GM23248 (cell line): ENCODE measurements at regions not wholly inside any gene's neighbourhood (a gene's known extent, or its start where the extent isn't known, plus 50 kb on each side); places are given as distances from the start of the nearest gene placed in this dataset.

Source experiments
- EZH2 ChIP-seq: fragments of 200-600 bp; sonication (generic); IDR thresholded peaks from 2 replicates; pipeline ENCODE4 v1.6.1; 2018; ENCODE audit warnings: antibody characterized with exemption, mild to moderate bottlenecking; ENCODE audit not compliant: insufficient read depth, poor library complexity, severe bottlenecking
- EZH2phosphoT487 ChIP-seq: fragments of 200-600 bp; sonication (generic); IDR thresholded peaks from 2 replicates; pipeline ENCODE4 v1.6.1; 2018; ENCODE audit warnings: antibody characterized with exemption, moderate library complexity, mild to moderate bottlenecking, low read depth; ENCODE audit not compliant: insufficient read depth

GRCh38 chr2:154570501-154570900 is 128.0 kb upstream of the KCNJ3 start:
- TF ChIP-seq EZH2phosphoT487 = no peak
- no peak for TF ChIP-seq EZH2
